GM18505 (cell line): ENCODE measurements at regions not wholly inside any gene's neighbourhood (a gene's known extent, or its start where the extent isn't known, plus 50 kb on each side); places are given as distances from the start of the nearest gene placed in this dataset.

Experiments
- ATAC-seq: cut with Tn5 transposase; IDR thresholded peaks from one replicate; pipeline ENCODE4 v1.9.1; 2021; ENCODE audit not compliant: unreplicated experiment
- POLR2A ChIP-seq: IDR thresholded peaks from 4 replicates; pipeline ENCODE4 v1.6.1; 2011; ENCODE audit warnings: borderline replicate concordance; ENCODE audit not compliant: insufficient read depth, insufficient read length; ENCODE audit errors: extremely low read depth

- no peak for TF ChIP-seq POLR2A
- ATAC-seq = no peak
These were observed 49.7 kb upstream of the MACF1 start for GRCh38 chr1:39154553-39155421.
